Gastroesophageal sphincter (tissue), 3 donors: ENCODE measurements at regions not wholly inside any gene's neighbourhood (a gene's known extent, or its start where the extent isn't known, plus 50 kb on each side); places are given as distances from the start of the nearest gene placed in this dataset.

Experiments used
- EP300 ChIP-seq: sonication (generic); formaldehyde crosslinking; IDR thresholded peaks from one replicate; pipeline ENCODE4 v1.6.1; 2017; ENCODE audit warnings: antibody characterized with exemption, mild to moderate bottlenecking
- POLR2A ChIP-seq, 2 donors: fragments of 450-650 bp; IDR thresholded peaks; one replicate each; pipeline ENCODE4 v1.6.1; 2017; ENCODE audit warnings: antibody characterized with exemption in 2 of 2, mild to moderate bottlenecking in 2 of 2, moderate library complexity in 1 of 2
- POLR2AphosphoS5 ChIP-seq: sonication (generic); formaldehyde crosslinking; IDR thresholded peaks from one replicate; pipeline ENCODE4 v1.6.1; 2017; ENCODE audit warnings: antibody characterized with exemption
- TF ChIP-seq, protein P1 (sequence below), 4 experiments: fragments of 200-600 bp in 2 of 4; fragments of 450-650 bp in 2 of 4; sonication (generic) in 1 of 4; IDR thresholded peaks; one replicate each; pipeline ENCODE4 v1.5.1; 2017 to 2019; ENCODE audit warnings: antibody characterized with exemption in 4 of 4, mild to moderate bottlenecking in 2 of 4, moderate library complexity in 2 of 4

- TF ChIP-seq POLR2A (IDR thresholded peaks at IDR 0.05) (no peak), POLR2AphosphoS5 (no peak), EP300 (no peak)
- TF ChIP-seq, protein P1, sequence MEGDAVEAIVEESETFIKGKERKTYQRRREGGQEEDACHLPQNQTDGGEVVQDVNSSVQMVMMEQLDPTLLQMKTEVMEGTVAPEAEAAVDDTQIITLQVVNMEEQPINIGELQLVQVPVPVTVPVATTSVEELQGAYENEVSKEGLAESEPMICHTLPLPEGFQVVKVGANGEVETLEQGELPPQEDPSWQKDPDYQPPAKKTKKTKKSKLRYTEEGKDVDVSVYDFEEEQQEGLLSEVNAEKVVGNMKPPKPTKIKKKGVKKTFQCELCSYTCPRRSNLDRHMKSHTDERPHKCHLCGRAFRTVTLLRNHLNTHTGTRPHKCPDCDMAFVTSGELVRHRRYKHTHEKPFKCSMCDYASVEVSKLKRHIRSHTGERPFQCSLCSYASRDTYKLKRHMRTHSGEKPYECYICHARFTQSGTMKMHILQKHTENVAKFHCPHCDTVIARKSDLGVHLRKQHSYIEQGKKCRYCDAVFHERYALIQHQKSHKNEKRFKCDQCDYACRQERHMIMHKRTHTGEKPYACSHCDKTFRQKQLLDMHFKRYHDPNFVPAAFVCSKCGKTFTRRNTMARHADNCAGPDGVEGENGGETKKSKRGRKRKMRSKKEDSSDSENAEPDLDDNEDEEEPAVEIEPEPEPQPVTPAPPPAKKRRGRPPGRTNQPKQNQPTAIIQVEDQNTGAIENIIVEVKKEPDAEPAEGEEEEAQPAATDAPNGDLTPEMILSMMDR (IDR thresholded peaks at IDR 0.05): no peak
Observed at GRCh38 chr14:81931828-81932227, 398.2 kb upstream of the SEL1L start.
